Activated CD8-positive, alpha-beta memory T cell treated with anti-CD3 and anti-CD28 coated beads, Interleukin-2, amount 10 ng/mL, durations not matched to agents 7 days and 5 days (primary cell): ENCODE measurements at regions not wholly inside any gene's neighbourhood (a gene's known extent, or its start where the extent isn't known, plus 50 kb on each side); places are given as distances from the start of the nearest gene placed in this dataset.

Experiments used
- ATAC-seq: fragments of 150-1000 bp; cut with Tn5 transposase; one replicate; pipeline ENCODE4 v1.10.0; 2021; ENCODE audit warnings: moderate library complexity
- CTCF ChIA-PET: fragments of 350-600 bp; sonication (Branson Sonifier 250); formaldehyde crosslinking; loops from one replicate; lab custom pipeline; 2021; ENCODE audit warnings: antibody characterized with exemption; lab: Charles Lee
- DNase-seq: peaks from one replicate; pipeline ENCODE4 v3.0.0-alpha.2; 2020
- H3K27ac Mint-ChIP-seq: one replicate; pipeline ENCODE4 v1.8.0; 2021; ENCODE audit warnings: mild to moderate bottlenecking, mixed read lengths
- H3K27me3 Mint-ChIP-seq: one replicate; pipeline ENCODE4 v1.8.0; 2021; ENCODE audit warnings: mixed read lengths
- H3K36me3 Mint-ChIP-seq: one replicate; pipeline ENCODE4 v1.8.0; 2021; ENCODE audit warnings: mild to moderate bottlenecking, mixed read lengths
- H3K4me1 Mint-ChIP-seq: one replicate; pipeline ENCODE4 v1.8.0; 2021; ENCODE audit warnings: mixed read lengths
- H3K4me3 Mint-ChIP-seq: one replicate; pipeline ENCODE4 v1.8.0; 2021; ENCODE audit warnings: mild to moderate bottlenecking, moderate library complexity, mixed read lengths
- H3K9me3 Mint-ChIP-seq: one replicate; pipeline ENCODE4 v1.8.0; 2022; ENCODE audit warnings: low read depth, mixed read lengths

GRCh38 chr11:135075740-135076139 lies 663.7 kb upstream of the B3GAT1 start:
- ATAC-seq: peak; percentile 53
- H3K27me3 Mint-ChIP-seq: no peaks in the 10 kb centered on the region

DNA sequence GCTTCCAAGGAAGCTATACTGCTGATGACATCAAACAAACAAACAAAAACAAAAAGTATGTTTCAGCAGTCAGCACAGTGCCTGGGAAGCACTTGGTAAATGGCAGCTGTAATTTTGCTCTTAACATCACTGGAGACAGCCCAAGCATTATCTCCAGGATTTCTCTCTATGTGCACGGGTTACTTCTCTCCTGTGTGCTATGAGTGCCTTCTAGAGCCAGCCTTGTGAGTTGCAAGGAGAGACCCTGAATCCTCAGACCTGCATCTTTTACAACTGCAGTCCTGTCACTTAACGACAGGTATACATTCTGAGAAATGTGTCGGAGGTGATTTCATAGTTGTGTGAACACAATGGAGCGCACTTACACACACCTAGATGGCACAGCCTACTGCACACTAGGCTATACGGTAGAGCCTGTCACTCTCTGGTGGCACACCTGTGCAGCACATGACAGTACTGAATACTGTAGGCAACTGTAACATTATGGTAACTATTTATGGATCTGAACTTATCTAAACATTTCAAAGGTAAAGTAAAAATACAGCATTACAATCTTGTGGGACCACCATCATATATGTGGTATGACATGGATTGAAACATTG lies 662.5 kb upstream of the B3GAT1 start:
- H3K36me3 Mint-ChIP-seq: no peaks in the 10 kb centered on the region
- no peak overlapping the region for H3K27ac Mint-ChIP-seq
- no peak for DNase-seq
- H3K9me3 Mint-ChIP-seq: no peaks in the 10 kb centered on the region
- no peaks in the 10 kb centered on the region for H3K4me1 Mint-ChIP-seq
- H3K27me3 Mint-ChIP-seq: no peaks in the 10 kb centered on the region
- no peak overlapping the region for H3K4me3 Mint-ChIP-seq
- CTCF ChIA-PET: no interaction called here
- no peak for ATAC-seq

More at GRCh38 chr11:135075740-135076139, 663.7 kb upstream of the B3GAT1 start:
- CTCF ChIA-PET: interaction anchor here (0.8 to 1.1 kb wide), 3 partner anchors 9 to 207 kb away, joined by 3 read pairs; no protein-coding TSS in a partner anchor
- no peaks in the 10 kb centered on the region for H3K36me3 Mint-ChIP-seq
- DNase-seq: peak; percentile 78
- H3K4me1 Mint-ChIP-seq: no peaks in the 10 kb centered on the region
- no peaks in the 10 kb centered on the region for H3K9me3 Mint-ChIP-seq
- no peak overlapping the region for H3K4me3 Mint-ChIP-seq
- no peak overlapping the region for H3K27ac Mint-ChIP-seq

DNA sequence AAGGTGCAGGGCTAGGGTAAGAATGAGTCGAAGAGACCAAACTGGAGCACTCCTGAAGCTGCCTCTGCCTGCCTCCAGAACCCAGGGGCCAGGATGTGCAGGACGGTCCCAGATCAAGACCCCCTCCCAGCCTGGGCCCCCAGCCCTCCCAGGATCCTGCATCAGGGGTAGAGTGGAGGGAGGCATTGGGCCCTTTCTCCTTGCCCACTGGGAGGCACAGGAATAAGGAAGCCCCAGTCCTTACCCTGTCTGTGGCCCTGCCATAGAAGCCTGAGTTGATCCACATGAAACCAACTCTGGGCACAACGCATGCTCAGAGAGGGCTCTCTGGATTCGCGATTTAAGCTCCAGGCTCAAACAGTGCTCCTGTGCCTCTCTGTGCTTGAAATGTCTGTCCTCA lies 661.8 kb upstream of the B3GAT1 start:
- Mint-ChIP-seq H3K4me3 (no peak overlapping the region), H3K4me1 (no peaks in the 10 kb centered on the region), H3K36me3 (no peaks in the 10 kb centered on the region), H3K27ac (no peak overlapping the region), H3K9me3 (no peaks in the 10 kb centered on the region), H3K27me3 (no peaks in the 10 kb centered on the region)
- DNase-seq (no peak), ATAC-seq (no peak)
- CTCF ChIA-PET: no interaction called here

DNA sequence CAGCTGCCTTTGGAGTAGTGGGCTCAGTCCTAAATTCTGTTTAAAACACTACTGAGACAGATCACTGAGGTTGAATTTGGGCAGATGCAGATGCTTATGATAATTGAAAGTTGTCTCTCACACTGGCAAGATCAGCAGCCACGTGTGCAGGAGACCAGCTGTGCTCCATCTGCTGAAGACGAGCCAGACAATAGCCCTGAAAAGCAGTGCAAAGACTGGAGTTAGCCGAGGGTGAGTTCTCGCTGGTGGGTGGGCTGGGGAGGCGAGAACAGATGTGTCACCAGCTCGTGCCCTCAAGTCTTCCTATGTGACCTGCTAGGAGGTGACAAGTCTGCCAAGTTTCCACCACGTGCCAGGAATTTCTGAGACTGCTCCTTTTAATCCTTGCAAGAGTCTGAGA lies 661.3 kb upstream of the B3GAT1 start:
- Mint-ChIP-seq H3K4me3 (no peak overlapping the region), H3K4me1 (no peaks in the 10 kb centered on the region), H3K27ac (no peak overlapping the region), H3K27me3 (no peaks in the 10 kb centered on the region), H3K36me3 (no peaks in the 10 kb centered on the region), H3K9me3 (no peaks in the 10 kb centered on the region)
- DNase-seq (no peak), ATAC-seq (no peak)
- CTCF ChIA-PET: no interaction called here

- CTCF ChIA-PET: no interaction called here
- H3K36me3 Mint-ChIP-seq: no peaks in the 10 kb centered on the region
- ATAC-seq (no peak), DNase-seq (no peak)
- H3K27ac Mint-ChIP-seq: no peak overlapping the region
- H3K4me1 Mint-ChIP-seq: no peaks in the 10 kb centered on the region
- H3K27me3 Mint-ChIP-seq: no peaks in the 10 kb centered on the region
- no peak overlapping the region for H3K4me3 Mint-ChIP-seq
- H3K9me3 Mint-ChIP-seq: no peaks in the 10 kb centered on the region
These were observed 657.8 kb upstream of the B3GAT1 start for GRCh38 chr11:135069890-135070289.

- Mint-ChIP-seq H3K36me3 (no peaks in the 10 kb centered on the region), H3K4me1 (no peaks in the 10 kb centered on the region), H3K9me3 (no peaks in the 10 kb centered on the region), H3K4me3 (no peak overlapping the region), H3K27ac (no peak overlapping the region), H3K27me3 (no peaks in the 10 kb centered on the region)
- CTCF ChIA-PET: no interaction called here
- no peak for DNase-seq
- ATAC-seq: no peak
These were observed 657.0 kb upstream of the B3GAT1 start for GRCh38 chr11:135069063-135069462.

DNA sequence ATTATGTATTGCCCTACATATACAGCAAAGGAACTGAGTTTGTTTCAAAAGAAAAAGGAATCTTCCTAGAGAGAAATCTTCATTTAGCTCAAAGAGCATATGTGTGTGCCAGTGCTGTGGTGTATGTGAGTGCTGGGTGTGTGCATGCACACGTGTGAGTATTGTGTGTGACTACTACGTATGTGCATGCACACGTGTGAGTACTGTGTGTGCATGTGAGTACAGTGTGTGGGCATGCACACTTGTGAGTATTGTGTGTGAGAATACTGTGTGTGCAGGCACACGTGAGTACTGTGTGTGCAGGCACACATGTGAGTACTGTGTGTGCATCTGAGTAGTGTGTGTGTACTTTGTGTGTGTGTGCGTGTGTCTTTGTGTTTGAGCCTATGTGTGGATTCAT lies 651.0 kb upstream of the B3GAT1 start:
- ATAC-seq: no peak
- H3K27me3 Mint-ChIP-seq: peaks cover 2% of the 10 kb centered on the region
- H3K36me3 Mint-ChIP-seq: no peaks in the 10 kb centered on the region
- no peak for DNase-seq
- CTCF ChIA-PET: no interaction called here
- H3K9me3 Mint-ChIP-seq: peaks cover 7% of the 10 kb centered on the region
- no peaks in the 10 kb centered on the region for H3K4me1 Mint-ChIP-seq
- no peak overlapping the region for H3K4me3 Mint-ChIP-seq
- H3K27ac Mint-ChIP-seq: no peak overlapping the region

- CTCF ChIA-PET: no interaction called here
- peaks cover 2% of the 10 kb centered on the region for H3K27me3 Mint-ChIP-seq
- H3K4me1 Mint-ChIP-seq: no peaks in the 10 kb centered on the region
- ATAC-seq (no peak), DNase-seq (no peak)
- no peaks in the 10 kb centered on the region for H3K36me3 Mint-ChIP-seq
- H3K9me3 Mint-ChIP-seq: peaks cover 7% of the 10 kb centered on the region
- H3K4me3 Mint-ChIP-seq: no peak overlapping the region
- no peak overlapping the region for H3K27ac Mint-ChIP-seq
These were observed 649.1 kb upstream of the B3GAT1 start for GRCh38 chr11:135061166-135061565.

DNA sequence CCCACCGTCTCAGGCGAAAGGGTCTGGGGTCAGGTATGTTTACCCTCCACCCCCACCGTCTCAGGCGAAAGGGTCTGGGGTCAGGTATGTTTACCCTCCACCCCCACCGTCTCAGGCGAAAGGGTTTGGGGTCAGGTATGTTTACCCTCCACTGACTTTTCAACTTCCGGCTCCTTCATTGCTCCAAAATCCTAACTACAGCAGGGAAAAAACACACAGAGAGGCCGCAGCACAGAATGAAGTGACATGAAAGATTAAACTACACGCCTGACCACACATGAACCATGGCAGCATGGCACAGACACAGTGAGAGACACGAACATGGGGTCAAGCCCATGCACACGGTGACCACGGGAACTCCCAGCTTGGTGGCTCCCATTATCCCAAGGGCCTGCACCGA lies 634.9 kb upstream of the B3GAT1 start:
- H3K4me3 Mint-ChIP-seq: no peak overlapping the region
- no peaks in the 10 kb centered on the region for H3K27me3 Mint-ChIP-seq
- no peak overlapping the region for H3K27ac Mint-ChIP-seq
- no peaks in the 10 kb centered on the region for H3K36me3 Mint-ChIP-seq
- no peaks in the 10 kb centered on the region for H3K4me1 Mint-ChIP-seq
- H3K9me3 Mint-ChIP-seq: no peaks in the 10 kb centered on the region
- ATAC-seq (no peak), DNase-seq (no peak)
- CTCF ChIA-PET: no interaction called here

GRCh38 chr11:135046556-135046955 lies 634.5 kb upstream of the B3GAT1 start:
- Mint-ChIP-seq H3K4me3 (no peak overlapping the region), H3K9me3 (no peaks in the 10 kb centered on the region), H3K36me3 (no peaks in the 10 kb centered on the region), H3K27ac (no peak overlapping the region), H3K4me1 (no peaks in the 10 kb centered on the region), H3K27me3 (no peaks in the 10 kb centered on the region)
- CTCF ChIA-PET: no interaction called here
- ATAC-seq (no peak), DNase-seq (no peak)

- Mint-ChIP-seq H3K9me3 (no peaks in the 10 kb centered on the region), H3K4me1 (no peaks in the 10 kb centered on the region), H3K27me3 (no peaks in the 10 kb centered on the region), H3K36me3 (no peaks in the 10 kb centered on the region), H3K27ac (no peak overlapping the region), H3K4me3 (no peak overlapping the region)
- CTCF ChIA-PET: no interaction called here
- ATAC-seq (no peak), DNase-seq (no peak)
These were observed 631.4 kb upstream of the B3GAT1 start for GRCh38 chr11:135043434-135043833.

DNA sequence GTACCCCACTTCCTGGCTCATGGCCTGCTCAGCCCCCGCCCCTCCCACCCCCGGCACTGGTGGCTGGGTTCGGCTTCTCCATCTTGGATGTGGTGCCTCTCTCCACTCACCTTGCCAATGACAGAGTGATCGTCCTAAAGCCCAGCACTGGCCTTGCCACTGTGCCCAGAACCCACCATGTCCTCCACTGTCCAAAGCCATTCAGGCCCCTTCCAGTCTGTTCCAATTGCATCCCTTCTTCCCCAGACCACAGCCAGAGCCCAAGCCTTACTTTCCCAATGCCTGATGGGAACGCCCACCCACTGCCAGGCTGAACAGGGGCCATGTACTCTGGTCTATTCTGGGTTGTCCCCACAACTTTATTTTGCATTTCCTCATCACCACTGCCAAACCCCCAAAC lies 625.8 kb upstream of the B3GAT1 start:
- DNase-seq (no peak), ATAC-seq (no peak)
- CTCF ChIA-PET: no interaction called here
- no peaks in the 10 kb centered on the region for H3K9me3 Mint-ChIP-seq
- H3K4me3 Mint-ChIP-seq: no peak overlapping the region
- H3K36me3 Mint-ChIP-seq: no peaks in the 10 kb centered on the region
- H3K4me1 Mint-ChIP-seq: no peaks in the 10 kb centered on the region
- H3K27ac Mint-ChIP-seq: no peak overlapping the region
- H3K27me3 Mint-ChIP-seq: no peaks in the 10 kb centered on the region

DNA sequence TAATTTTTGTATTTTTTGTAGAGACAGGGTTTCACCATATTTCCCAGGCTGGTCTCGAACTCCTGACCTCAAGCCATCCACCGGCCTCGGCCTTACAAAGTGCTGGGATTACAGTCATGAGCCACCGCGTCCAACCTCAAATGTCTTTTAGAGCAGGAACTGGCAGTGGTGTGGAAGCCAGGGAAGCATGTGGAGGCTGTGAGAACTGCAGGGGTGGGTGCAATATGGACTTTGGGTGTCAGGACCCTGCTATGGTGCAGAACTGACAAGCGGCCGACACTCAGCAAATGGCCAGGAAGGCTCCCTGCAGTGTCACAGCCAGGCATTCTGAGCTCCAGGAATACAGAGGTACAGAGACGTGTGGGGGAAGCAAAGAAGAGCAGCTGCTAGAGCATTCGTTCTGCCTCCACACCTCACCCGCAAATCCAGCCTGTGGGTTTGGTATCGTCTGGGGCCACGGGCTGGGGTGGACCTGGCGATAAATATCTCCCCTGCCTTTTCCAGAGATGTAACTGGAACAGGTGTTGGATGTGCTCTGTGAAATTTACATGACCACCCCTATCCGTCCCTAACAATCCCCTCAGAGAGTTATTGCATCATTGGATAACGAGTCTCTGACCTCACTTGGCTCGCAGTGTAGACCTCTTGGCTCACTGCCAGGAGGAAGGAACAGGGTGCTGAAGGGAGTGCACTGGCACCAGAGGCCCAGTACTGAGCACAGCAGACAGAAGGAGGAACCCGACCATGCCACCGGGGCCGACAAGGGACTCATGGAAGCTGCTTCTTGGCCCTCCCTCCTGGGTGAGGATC lies 624.7 kb upstream of the B3GAT1 start:
- Mint-ChIP-seq H3K36me3 (no peaks in the 10 kb centered on the region), H3K9me3 (no peaks in the 10 kb centered on the region), H3K4me1 (no peaks in the 10 kb centered on the region), H3K4me3 (no peak overlapping the region), H3K27ac (no peak overlapping the region), H3K27me3 (no peaks in the 10 kb centered on the region)
- CTCF ChIA-PET: no interaction called here
- ATAC-seq: no peak
- no peak for DNase-seq

DNA sequence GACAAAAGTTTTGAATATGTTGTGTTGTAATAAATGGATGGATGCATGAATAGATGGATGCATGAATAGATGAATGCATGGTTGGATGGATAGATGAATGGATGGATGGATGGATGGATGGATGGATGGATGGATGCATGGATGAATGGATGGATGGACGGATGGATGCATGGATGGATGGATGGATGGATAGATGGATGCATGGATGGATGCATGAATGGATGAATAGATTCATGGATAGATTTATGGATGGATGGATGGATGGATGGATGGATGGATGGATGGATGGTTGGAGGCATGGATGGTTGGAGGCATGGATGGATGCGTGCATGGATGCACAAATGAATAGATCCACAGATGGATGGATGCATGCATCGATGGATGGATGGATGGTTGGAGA lies 623.2 kb upstream of the B3GAT1 start:
- H3K27ac Mint-ChIP-seq: no peak overlapping the region
- CTCF ChIA-PET: no interaction called here
- H3K9me3 Mint-ChIP-seq: no peaks in the 10 kb centered on the region
- no peaks in the 10 kb centered on the region for H3K27me3 Mint-ChIP-seq
- DNase-seq (no peak), ATAC-seq (no peak)
- H3K36me3 Mint-ChIP-seq: no peaks in the 10 kb centered on the region
- no peak overlapping the region for H3K4me3 Mint-ChIP-seq
- H3K4me1 Mint-ChIP-seq: no peaks in the 10 kb centered on the region
